ENCODE measurements at regions not wholly inside any gene's neighbourhood (a gene's known extent, or its start where the extent isn't known, plus 50 kb on each side); places are given as distances from the start of the nearest gene placed in this dataset.

GRCh38 chr18:10141559-10141958 is 227.7 kb downstream of the VAPA start:
- H3K27ac ChIP-seq (ENCODE audit: low read depth, low read length), result no peak overlapping the region
- Mint-ChIP-seq H3K9me3 (peaks cover 0 to 2% (median 0%) of the 10 kb centered on the region in 11 donors), H3K4me3 (no peak overlapping the region), H3K4me1 (peaks cover 0 to 11% (median 1%) of the 10 kb centered on the region in 7 donors), H3K27ac (no peak overlapping the region), H3K27me3 (peaks cover 0 to 18% (median 4%) of the 10 kb centered on the region in 5 donors), H3K36me3 (no peaks in the 10 kb centered on the region)
- ChIA-PET CTCF (no interaction called here), POLR2A (no interaction called here)
- ATAC-seq (no peak), DNase-seq (no peak)
- intact Hi-C loops (cut with micrococcal nuclease), result no loop called here
- H3K4me3 ChIP-seq (ENCODE audit: low read length), result no peak overlapping the region
- no peaks in the 10 kb centered on the region for H3K36me3 ChIP-seq (ENCODE audit: control insufficient read depth in 2 of 3, insufficient read depth in 3 of 3, low read length in 3 of 3)
- H3K27me3 ChIP-seq (ENCODE audit: control insufficient read depth in 2 of 2, insufficient read depth in 2 of 2, low read length in 2 of 2), result no peaks in the 10 kb centered on the region
- no peaks in the 10 kb centered on the region for H3K4me1 ChIP-seq (ENCODE audit: control insufficient read depth in 2 of 2, insufficient read depth in 2 of 2, low read length in 2 of 2)
- no peaks in the 10 kb centered on the region for H3K9me3 ChIP-seq (ENCODE audit: control insufficient read depth in 2 of 3, low read length in 3 of 3)

GRCh38 chr18:10142056-10142455 is 228.2 kb downstream of the VAPA start:
- Histone ChIP-seq H3K9me3 (ENCODE audit: control insufficient read depth in 2 of 3, low read length in 3 of 3) (no peaks in the 10 kb centered on the region), H3K27me3 (ENCODE audit: control insufficient read depth in 2 of 2, insufficient read depth in 2 of 2, low read length in 2 of 2) (no peaks in the 10 kb centered on the region), H3K27ac (ENCODE audit: low read depth, low read length) (no peak overlapping the region), H3K36me3 (ENCODE audit: control insufficient read depth in 2 of 3, insufficient read depth in 3 of 3, low read length in 3 of 3) (no peaks in the 10 kb centered on the region), H3K4me3 (ENCODE audit: low read length) (no peak overlapping the region), H3K4me1 (ENCODE audit: control insufficient read depth in 2 of 2, insufficient read depth in 2 of 2, low read length in 2 of 2) (no peaks in the 10 kb centered on the region)
- Mint-ChIP-seq H3K27ac (no peak overlapping the region), H3K27me3 (peaks cover 0 to 17% (median 4%) of the 10 kb centered on the region in 5 donors), H3K9me3 (peaks cover 0 to 2% (median 0%) of the 10 kb centered on the region in 11 donors), H3K4me3 (no peak overlapping the region), H3K4me1 (peaks cover 0 to 11% (median 1%) of the 10 kb centered on the region in 7 donors), H3K36me3 (no peaks in the 10 kb centered on the region)
- DNase-seq, result no peak
- CTCF ChIA-PET, result interaction anchor here (0.7 kb wide), 1 partner anchor 296 kb away, joined by 3 read pairs; no protein-coding TSS in a partner anchor
- POLR2A ChIA-PET, result no interaction called here
- intact Hi-C loops (cut with micrococcal nuclease), result no loop called here
- ATAC-seq, result no peak

GRCh38 chr18:10142496-10143160 is 228.8 kb downstream of the VAPA start:
- H3K4me3 Mint-ChIP-seq, result no peak overlapping the region
- no peak for DNase-seq
- CTCF ChIA-PET, result interaction anchor here (0.7 kb wide), 1 partner anchor 295 kb away, joined by 3 read pairs; no protein-coding TSS in a partner anchor
- no peaks in the 10 kb centered on the region for H3K27me3 ChIP-seq (ENCODE audit: control insufficient read depth in 2 of 2, insufficient read depth in 2 of 2, low read length in 2 of 2)
- H3K36me3 ChIP-seq (ENCODE audit: control insufficient read depth in 2 of 3, insufficient read depth in 3 of 3, low read length in 3 of 3), result no peaks in the 10 kb centered on the region
- H3K27me3 Mint-ChIP-seq, result peaks cover 0 to 12% (median 4%) of the 10 kb centered on the region in 5 donors
- POLR2A ChIA-PET, result no interaction called here
- H3K36me3 Mint-ChIP-seq, result no peaks in the 10 kb centered on the region
- no peaks in the 10 kb centered on the region for H3K9me3 ChIP-seq (ENCODE audit: control insufficient read depth in 2 of 3, low read length in 3 of 3)
- no peak overlapping the region for H3K27ac ChIP-seq (ENCODE audit: low read depth, low read length)
- H3K27ac Mint-ChIP-seq, result peak overlapping the region in 1 of 9 donors; percentile 48
- H3K4me3 ChIP-seq (ENCODE audit: low read length), result no peak overlapping the region
- H3K9me3 Mint-ChIP-seq, result peaks cover 0 to 2% (median 0%) of the 10 kb centered on the region in 11 donors
- no peak for ATAC-seq
- H3K4me1 Mint-ChIP-seq, result peaks cover 0 to 11% (median 1%) of the 10 kb centered on the region in 7 donors
- intact Hi-C loops (cut with micrococcal nuclease), result no loop called here
- no peaks in the 10 kb centered on the region for H3K4me1 ChIP-seq (ENCODE audit: control insufficient read depth in 2 of 2, insufficient read depth in 2 of 2, low read length in 2 of 2)

- POLR2A ChIA-PET, result no interaction called here
- peaks cover 0 to 2% (median 0%) of the 10 kb centered on the region in 11 donors for H3K9me3 Mint-ChIP-seq
- no peak for ATAC-seq
Measured at GRCh38 chr18:10143596-10143995, 229.8 kb downstream of the VAPA start.

GRCh38 chr18:10145546-10145945 is 231.7 kb downstream of the VAPA start:
- H3K9me3 ChIP-seq (ENCODE audit: control insufficient read depth in 2 of 3, low read length in 3 of 3), result no peaks in the 10 kb centered on the region
- H3K27me3 ChIP-seq (ENCODE audit: control insufficient read depth in 2 of 2, insufficient read depth in 2 of 2, low read length in 2 of 2), result no peaks in the 10 kb centered on the region
- DNase-seq, result no peak
- Mint-ChIP-seq H3K4me3 (no peak overlapping the region), H3K4me1 (peaks cover 0 to 2% (median 0%) of the 10 kb centered on the region in 7 donors), H3K9me3 (peaks cover 0 to 5% (median 0%) of the 10 kb centered on the region in 11 donors), H3K27ac (no peak overlapping the region), H3K27me3 (peaks cover 0 to 4% (median 0%) of the 10 kb centered on the region in 5 donors), H3K36me3 (no peaks in the 10 kb centered on the region)
- ChIA-PET CTCF (no interaction called here), POLR2A (no interaction called here)
- no peaks in the 10 kb centered on the region for H3K4me1 ChIP-seq (ENCODE audit: control insufficient read depth in 2 of 2, insufficient read depth in 2 of 2, low read length in 2 of 2)
- H3K27ac ChIP-seq (ENCODE audit: low read depth, low read length), result no peak overlapping the region
- H3K36me3 ChIP-seq (ENCODE audit: control insufficient read depth in 2 of 3, insufficient read depth in 3 of 3, low read length in 3 of 3), result no peaks in the 10 kb centered on the region
- H3K4me3 ChIP-seq (ENCODE audit: low read length), result no peak overlapping the region
- intact Hi-C loops (cut with micrococcal nuclease), result no loop called here
- no peak for ATAC-seq

More at GRCh38 chr18:10143596-10143995, 229.8 kb downstream of the VAPA start:
- H3K4me1 Mint-ChIP-seq, result peaks cover 0 to 11% (median 1%) of the 10 kb centered on the region in 7 donors
- no peaks in the 10 kb centered on the region for H3K4me1 ChIP-seq (ENCODE audit: control insufficient read depth in 2 of 2, insufficient read depth in 2 of 2, low read length in 2 of 2)
- no peaks in the 10 kb centered on the region for H3K27me3 ChIP-seq (ENCODE audit: control insufficient read depth in 2 of 2, insufficient read depth in 2 of 2, low read length in 2 of 2)
- no peak overlapping the region for H3K27ac Mint-ChIP-seq
- no peak for DNase-seq
- H3K9me3 ChIP-seq (ENCODE audit: control insufficient read depth in 2 of 3, low read length in 3 of 3), result no peaks in the 10 kb centered on the region
- peaks cover 0 to 12% (median 3%) of the 10 kb centered on the region in 5 donors for H3K27me3 Mint-ChIP-seq
- intact Hi-C loops (cut with micrococcal nuclease), result no loop called here
- CTCF ChIA-PET, result no interaction called here
- no peak overlapping the region for H3K4me3 Mint-ChIP-seq
- no peaks in the 10 kb centered on the region for H3K36me3 ChIP-seq (ENCODE audit: control insufficient read depth in 2 of 3, insufficient read depth in 3 of 3, low read length in 3 of 3)
- no peaks in the 10 kb centered on the region for H3K36me3 Mint-ChIP-seq
- H3K27ac ChIP-seq (ENCODE audit: low read depth, low read length), result no peak overlapping the region
- H3K4me3 ChIP-seq (ENCODE audit: low read length), result no peak overlapping the region

GRCh38 chr18:10147226-10147625 is 233.4 kb downstream of the VAPA start:
- Mint-ChIP-seq H3K27me3 (peaks cover 0 to 4% (median 0%) of the 10 kb centered on the region in 5 donors), H3K27ac (no peak overlapping the region), H3K4me1 (no peaks in the 10 kb centered on the region), H3K36me3 (no peaks in the 10 kb centered on the region), H3K4me3 (no peak overlapping the region), H3K9me3 (peaks cover 0 to 9% (median 0%) of the 10 kb centered on the region in 11 donors)
- ChIA-PET CTCF (no interaction called here), POLR2A (interaction anchor here (0.5 kb wide), 1 partner anchor 220 kb away, joined by 3 read pairs; no protein-coding TSS in a partner anchor)
- Histone ChIP-seq H3K27me3 (ENCODE audit: control insufficient read depth in 2 of 2, insufficient read depth in 2 of 2, low read length in 2 of 2) (no peaks in the 10 kb centered on the region), H3K4me1 (ENCODE audit: control insufficient read depth in 2 of 2, insufficient read depth in 2 of 2, low read length in 2 of 2) (no peaks in the 10 kb centered on the region), H3K36me3 (ENCODE audit: control insufficient read depth in 2 of 3, insufficient read depth in 3 of 3, low read length in 3 of 3) (no peaks in the 10 kb centered on the region), H3K9me3 (ENCODE audit: control insufficient read depth in 2 of 3, low read length in 3 of 3) (no peaks in the 10 kb centered on the region), H3K4me3 (ENCODE audit: low read length) (no peak overlapping the region), H3K27ac (ENCODE audit: low read depth, low read length) (no peak overlapping the region)
- intact Hi-C loops (cut with micrococcal nuclease), result no loop called here
- DNase-seq (no peak), ATAC-seq (no peak)

- CTCF ChIA-PET, result no interaction called here
- H3K27ac ChIP-seq (ENCODE audit: low read depth, low read length), result no peak overlapping the region
- Mint-ChIP-seq H3K27me3 (peaks cover 0 to under 1% (median 0%) of the 10 kb centered on the region in 5 donors), H3K4me3 (no peak overlapping the region), H3K36me3 (no peaks in the 10 kb centered on the region), H3K9me3 (peaks cover 0 to 9% (median 0%) of the 10 kb centered on the region in 11 donors), H3K4me1 (no peaks in the 10 kb centered on the region), H3K27ac (no peak overlapping the region)
- no peaks in the 10 kb centered on the region for H3K4me1 ChIP-seq (ENCODE audit: control insufficient read depth in 2 of 2, insufficient read depth in 2 of 2, low read length in 2 of 2)
- ATAC-seq, result no peak
- H3K9me3 ChIP-seq (ENCODE audit: control insufficient read depth in 2 of 3, low read length in 3 of 3), result no peaks in the 10 kb centered on the region
- no peaks in the 10 kb centered on the region for H3K36me3 ChIP-seq (ENCODE audit: control insufficient read depth in 2 of 3, insufficient read depth in 3 of 3, low read length in 3 of 3)
- DNase-seq, result no peak
- H3K27me3 ChIP-seq (ENCODE audit: control insufficient read depth in 2 of 2, insufficient read depth in 2 of 2, low read length in 2 of 2), result no peaks in the 10 kb centered on the region
- intact Hi-C loops (cut with micrococcal nuclease), result no loop called here
- no peak overlapping the region for H3K4me3 ChIP-seq (ENCODE audit: low read length)
- POLR2A ChIA-PET, result no interaction called here
Measured at GRCh38 chr18:10147752-10148151, 233.9 kb downstream of the VAPA start.

Measured in naive thymus-derived CD4-positive, alpha-beta T cell (primary cell).